OCI-LY1 (cell line): ENCODE measurements at regions not wholly inside any gene's neighbourhood (a gene's known extent, or its start where the extent isn't known, plus 50 kb on each side); places are given as distances from the start of the nearest gene placed in this dataset.

ENCODE experiments used
- CTCF ChIP-seq: fragments of 200-600 bp; sonication (generic), shearing (Covaris generic); IDR thresholded peaks from 2 replicates; pipeline ENCODE4 v1.5.1; 2017; ENCODE audit warnings: mild to moderate bottlenecking, antibody characterized with exemption, low read length, moderate library complexity, mixed read lengths
- EZH2 ChIP-seq: fragments of 200-600 bp; sonication (generic), shearing (Covaris generic); IDR thresholded peaks from 2 replicates; pipeline ENCODE4 v1.8.0; 2017; ENCODE audit warnings: borderline replicate concordance, mixed run types, mild to moderate bottlenecking, antibody characterized with exemption, low read length, moderate library complexity, mixed read lengths

GRCh38 chr3:181298421-181298820, 308.9 kb upstream of the DNAJC19 start:
- TF ChIP-seq CTCF (no peak), EZH2 (no peak)
